ENCODE measurements at regions not wholly inside any gene's neighbourhood (a gene's known extent, or its start where the extent isn't known, plus 50 kb on each side); places are given as distances from the start of the nearest gene placed in this dataset.

GRCh38 chr5:117195076-117195475 lies 620.5 kb upstream of the SEMA6A start:
- H3K4me3 ChIP-seq (ENCODE audit: control insufficient read depth, low read depth, low read length): no peak overlapping the region
- TF ChIP-seq CTCF (IDR thresholded peaks at IDR 0.05; ENCODE audit: control insufficient read depth, insufficient read depth, low read depth, low read length, missing control alignments): no peak
- no peak for DNase-seq (ENCODE audit: low read depth)

- TF ChIP-seq CTCF (IDR thresholded peaks at IDR 0.05; ENCODE audit: control insufficient read depth, insufficient read depth, low read depth, low read length, missing control alignments): no peak
- no peak overlapping the region for H3K4me3 ChIP-seq (ENCODE audit: control insufficient read depth, low read depth, low read length)
- DNase-seq (ENCODE audit: low read depth): no peak
These were observed 616.6 kb upstream of the SEMA6A start for GRCh38 chr5:117191251-117191650.

GRCh38 chr5:117189784-117190183 lies 615.2 kb upstream of the SEMA6A start:
- no peak overlapping the region for H3K4me3 ChIP-seq (ENCODE audit: control insufficient read depth, low read depth, low read length)
- DNase-seq (ENCODE audit: low read depth): no peak
- no peak for TF ChIP-seq CTCF (IDR thresholded peaks at IDR 0.05; ENCODE audit: control insufficient read depth, insufficient read depth, low read depth, low read length, missing control alignments)

- no peak for DNase-seq (ENCODE audit: low read depth)
- no peak overlapping the region for H3K4me3 ChIP-seq (ENCODE audit: control insufficient read depth, low read depth, low read length)
- no peak for TF ChIP-seq CTCF (IDR thresholded peaks at IDR 0.05; ENCODE audit: control insufficient read depth, insufficient read depth, low read depth, low read length, missing control alignments)
These were observed 613.6 kb upstream of the SEMA6A start for GRCh38 chr5:117188211-117188610.

GRCh38 chr5:117186751-117187150 lies 612.1 kb upstream of the SEMA6A start:
- DNase-seq (ENCODE audit: low read depth): no peak
- H3K4me3 ChIP-seq (ENCODE audit: control insufficient read depth, low read depth, low read length): no peak overlapping the region
- TF ChIP-seq CTCF (IDR thresholded peaks at IDR 0.05; ENCODE audit: control insufficient read depth, insufficient read depth, low read depth, low read length, missing control alignments): no peak

- no peak overlapping the region for H3K4me3 ChIP-seq (ENCODE audit: control insufficient read depth, low read depth, low read length)
- no peak for DNase-seq (ENCODE audit: low read depth)
- no peak for TF ChIP-seq CTCF (IDR thresholded peaks at IDR 0.05; ENCODE audit: control insufficient read depth, insufficient read depth, low read depth, low read length, missing control alignments)
These were observed 608.7 kb upstream of the SEMA6A start for GRCh38 chr5:117183326-117183725.

- DNase-seq (ENCODE audit: low read depth): no peak
- H3K4me3 ChIP-seq (ENCODE audit: control insufficient read depth, low read depth, low read length): no peak overlapping the region
- TF ChIP-seq CTCF (IDR thresholded peaks at IDR 0.05; ENCODE audit: control insufficient read depth, insufficient read depth, low read depth, low read length, missing control alignments): no peak
These were observed 607.5 kb upstream of the SEMA6A start for GRCh38 chr5:117182104-117182503.
